Activated naive CD4-positive, alpha-beta T cell (primary cell): ENCODE measurements at regions not wholly inside any gene's neighbourhood (a gene's known extent, or its start where the extent isn't known, plus 50 kb on each side); places are given as distances from the start of the nearest gene placed in this dataset.

Experiments
- DNase-seq, 4 experiments: peaks; one replicate each; lab custom pipeline; 2025; lab: John Stamatoyannopoulos, UW

- DNase-seq = no peak
These were observed 444.4 kb downstream of the UTRN start for GRCh38 chr6:144729502-144729901.

- DNase-seq = no peak
These were observed 445.0 kb downstream of the UTRN start for GRCh38 chr6:144730088-144730645.

- DNase-seq = no peak
These were observed 446.1 kb downstream of the UTRN start for GRCh38 chr6:144731229-144731628.

- no peak for DNase-seq
These were observed 451.6 kb downstream of the UTRN start for GRCh38 chr6:144736763-144737162.

GRCh38 chr6:144737998-144738397 is 452.9 kb downstream of the UTRN start:
- DNase-seq = no peak

GRCh38 chr6:144739873-144740272 is 454.7 kb downstream of the UTRN start:
- DNase-seq = no peak

- DNase-seq = no peak
These were observed 456.5 kb downstream of the UTRN start for GRCh38 chr6:144741659-144742058.

- no peak for DNase-seq
These were observed 457.6 kb downstream of the UTRN start for GRCh38 chr6:144742779-144743178.

- DNase-seq = no peak
These were observed 459.6 kb downstream of the UTRN start for GRCh38 chr6:144744720-144745119.

- no peak for DNase-seq
These were observed 460.3 kb downstream of the UTRN start for GRCh38 chr6:144745439-144745838.

- no peak for DNase-seq
These were observed 461.9 kb downstream of the UTRN start for GRCh38 chr6:144746902-144747469.

- DNase-seq = no peak
These were observed 464.1 kb downstream of the UTRN start for GRCh38 chr6:144749263-144749662.

GRCh38 chr6:144753023-144753705 is 468.0 kb downstream of the UTRN start:
- DNase-seq = no peak

GRCh38 chr6:144756469-144756868 is 471.3 kb downstream of the UTRN start:
- no peak for DNase-seq

GRCh38 chr6:144757299-144757698 is 472.2 kb downstream of the UTRN start:
- DNase-seq = no peak

GRCh38 chr6:144757730-144758129 is 472.6 kb downstream of the UTRN start:
- no peak for DNase-seq

- no peak for DNase-seq
These were observed 473.5 kb downstream of the UTRN start for GRCh38 chr6:144758602-144759001.

GRCh38 chr6:144762469-144762868 is 477.3 kb downstream of the UTRN start:
- no peak for DNase-seq

- DNase-seq = no peak
These were observed 481.9 kb downstream of the UTRN start for GRCh38 chr6:144767051-144767450.

- DNase-seq = no peak
These were observed 483.5 kb downstream of the UTRN start for GRCh38 chr6:144768551-144769075.

GRCh38 chr6:144769142-144769541 is 484.0 kb downstream of the UTRN start:
- no peak for DNase-seq

- no peak for DNase-seq
These were observed 491.1 kb downstream of the UTRN start for GRCh38 chr6:144776031-144776819.

GRCh38 chr6:144777249-144777648 is 492.1 kb downstream of the UTRN start:
- no peak for DNase-seq
